ENCODE measurements at regions not wholly inside any gene's neighbourhood (a gene's known extent, or its start where the extent isn't known, plus 50 kb on each side); places are given as distances from the start of the nearest gene placed in this dataset.

DNA sequence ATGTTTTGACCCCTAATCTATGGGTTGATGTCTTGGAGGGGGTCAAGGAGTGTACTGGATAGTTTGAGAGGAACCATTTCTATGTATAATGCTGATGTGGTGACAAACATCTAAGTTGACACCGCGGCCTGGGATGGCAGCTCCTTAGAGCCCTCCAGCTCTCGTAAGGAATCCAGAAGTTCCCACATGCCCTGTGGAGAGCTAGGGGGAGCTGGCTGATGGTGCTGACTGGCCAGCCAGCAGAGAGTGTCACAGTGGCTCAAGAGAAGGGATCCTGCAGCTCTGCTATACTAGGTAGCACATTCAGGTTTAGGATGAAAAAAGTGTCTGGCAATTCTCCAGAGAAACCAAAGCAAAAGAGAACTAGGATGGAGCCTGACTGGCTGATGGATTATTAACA lies 842.2 kb upstream of the VRK2 start:
- Histone ChIP-seq H3K4me1 (no peaks in the 10 kb centered on the region), H3K27me3 (no peaks in the 10 kb centered on the region), H3K4me3 (no peak overlapping the region), H3K36me3 (no peaks in the 10 kb centered on the region), H3K9me3 (no peaks in the 10 kb centered on the region), H3K27ac (no peak overlapping the region)
- WGBS, 2 donors, result 63 to 80% methylated on average over 3 of the region's 3 CpGs
- intact Hi-C loops (cut with DNase I), result no loop called here
- DNase-seq, result no peak
- TF ChIP-seq POLR2A (IDR thresholded peaks at IDR 0.05), result no peak
- TF ChIP-seq, protein P1, sequence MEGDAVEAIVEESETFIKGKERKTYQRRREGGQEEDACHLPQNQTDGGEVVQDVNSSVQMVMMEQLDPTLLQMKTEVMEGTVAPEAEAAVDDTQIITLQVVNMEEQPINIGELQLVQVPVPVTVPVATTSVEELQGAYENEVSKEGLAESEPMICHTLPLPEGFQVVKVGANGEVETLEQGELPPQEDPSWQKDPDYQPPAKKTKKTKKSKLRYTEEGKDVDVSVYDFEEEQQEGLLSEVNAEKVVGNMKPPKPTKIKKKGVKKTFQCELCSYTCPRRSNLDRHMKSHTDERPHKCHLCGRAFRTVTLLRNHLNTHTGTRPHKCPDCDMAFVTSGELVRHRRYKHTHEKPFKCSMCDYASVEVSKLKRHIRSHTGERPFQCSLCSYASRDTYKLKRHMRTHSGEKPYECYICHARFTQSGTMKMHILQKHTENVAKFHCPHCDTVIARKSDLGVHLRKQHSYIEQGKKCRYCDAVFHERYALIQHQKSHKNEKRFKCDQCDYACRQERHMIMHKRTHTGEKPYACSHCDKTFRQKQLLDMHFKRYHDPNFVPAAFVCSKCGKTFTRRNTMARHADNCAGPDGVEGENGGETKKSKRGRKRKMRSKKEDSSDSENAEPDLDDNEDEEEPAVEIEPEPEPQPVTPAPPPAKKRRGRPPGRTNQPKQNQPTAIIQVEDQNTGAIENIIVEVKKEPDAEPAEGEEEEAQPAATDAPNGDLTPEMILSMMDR (IDR thresholded peaks at IDR 0.05), result no peak

DNA sequence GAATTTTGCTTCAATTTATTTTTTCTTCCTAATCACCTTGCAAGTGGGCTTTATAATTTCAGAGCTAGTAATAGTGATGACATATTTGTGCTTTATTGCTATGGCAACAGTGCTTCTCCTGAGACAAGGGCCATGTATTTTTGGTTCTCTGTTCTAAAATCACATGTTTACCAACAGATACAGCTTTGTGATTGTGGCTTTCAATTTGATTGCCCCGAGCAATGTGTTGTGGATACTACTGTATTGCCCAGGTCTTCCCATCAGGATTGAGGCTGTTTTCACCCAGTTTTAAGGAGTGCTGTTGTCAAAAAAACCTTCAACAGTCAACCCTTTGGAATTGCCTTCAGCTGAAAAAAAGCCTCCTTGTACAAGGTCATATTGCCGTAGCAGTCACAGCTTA lies 841.4 kb upstream of the VRK2 start:
- no peak for DNase-seq
- WGBS, 2 donors, result 79 to 100% methylated on average over 2 of the region's 2 CpGs
- intact Hi-C loops (cut with DNase I), result no loop called here

DNA sequence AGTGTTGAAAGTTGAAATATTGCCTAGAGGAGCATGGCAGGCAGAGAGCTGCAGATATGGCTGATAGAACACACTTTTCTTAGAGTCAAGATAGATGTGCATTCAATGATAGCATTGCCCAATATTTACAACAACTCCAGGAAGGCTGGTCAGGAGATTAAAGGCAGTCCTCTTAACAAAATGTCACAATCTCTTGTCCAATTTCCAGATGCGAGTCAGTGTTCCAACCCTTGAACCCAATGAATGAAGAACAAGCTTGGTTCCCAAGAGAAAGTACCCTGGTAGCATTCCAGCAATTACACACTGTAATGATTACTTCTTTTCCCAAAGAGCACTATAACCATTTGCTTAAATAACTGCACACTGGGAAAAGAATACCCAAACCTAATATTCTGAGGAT lies 839.4 kb upstream of the VRK2 start:
- intact Hi-C loops (cut with DNase I), result no loop called here
- Histone ChIP-seq H3K27ac (no peak overlapping the region), H3K4me1 (no peaks in the 10 kb centered on the region), H3K4me3 (no peak overlapping the region), H3K9me3 (no peaks in the 10 kb centered on the region), H3K36me3 (no peaks in the 10 kb centered on the region), H3K27me3 (no peaks in the 10 kb centered on the region)
- 68 to 70% methylated on average over 1 of the region's 1 CpG for WGBS, 2 donors
- TF ChIP-seq, protein P1 (IDR thresholded peaks at IDR 0.05), result no peak
- TF ChIP-seq POLR2A (IDR thresholded peaks at IDR 0.05), result no peak
- DNase-seq, result no peak

More for the DNA sequence above, 841.4 kb upstream of the VRK2 start:
- H3K9me3 ChIP-seq, result no peaks in the 10 kb centered on the region
- no peak overlapping the region for H3K27ac ChIP-seq
- H3K4me1 ChIP-seq, result no peaks in the 10 kb centered on the region
- TF ChIP-seq POLR2A (IDR thresholded peaks at IDR 0.05), result no peak
- TF ChIP-seq, protein P1 (IDR thresholded peaks at IDR 0.05), result no peak
- no peaks in the 10 kb centered on the region for H3K36me3 ChIP-seq
- no peaks in the 10 kb centered on the region for H3K27me3 ChIP-seq
- no peak overlapping the region for H3K4me3 ChIP-seq

DNA sequence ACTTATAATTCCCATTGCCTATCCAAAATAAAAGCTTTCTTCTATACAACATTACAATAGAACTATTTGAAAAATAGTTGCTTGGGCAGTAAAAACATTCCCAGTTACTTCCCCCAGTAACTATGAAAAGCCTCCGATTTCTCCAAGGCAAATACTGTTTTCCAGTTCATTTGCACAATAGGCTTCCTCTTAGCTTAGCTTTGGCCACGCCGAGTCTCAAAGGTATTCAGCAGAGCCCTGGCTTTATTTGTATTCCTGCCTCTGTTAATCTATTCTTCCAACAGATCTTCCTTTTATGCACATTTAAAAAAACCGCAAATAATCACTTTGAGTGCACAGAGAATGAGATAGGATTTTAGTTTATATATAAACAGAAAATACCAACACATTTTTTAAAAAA lies 836.8 kb upstream of the VRK2 start:
- Histone ChIP-seq H3K27me3 (no peaks in the 10 kb centered on the region), H3K9me3 (no peaks in the 10 kb centered on the region), H3K4me1 (no peaks in the 10 kb centered on the region), H3K4me3 (no peak overlapping the region), H3K36me3 (no peaks in the 10 kb centered on the region), H3K27ac (no peak overlapping the region)
- no peak for DNase-seq
- WGBS, 2 donors, result 46 to 63% methylated on average over 4 of the region's 4 CpGs
- intact Hi-C loops (cut with DNase I), result no loop called here
- TF ChIP-seq, protein P1 (IDR thresholded peaks at IDR 0.05), result no peak
- no peak for TF ChIP-seq POLR2A (IDR thresholded peaks at IDR 0.05)

DNA sequence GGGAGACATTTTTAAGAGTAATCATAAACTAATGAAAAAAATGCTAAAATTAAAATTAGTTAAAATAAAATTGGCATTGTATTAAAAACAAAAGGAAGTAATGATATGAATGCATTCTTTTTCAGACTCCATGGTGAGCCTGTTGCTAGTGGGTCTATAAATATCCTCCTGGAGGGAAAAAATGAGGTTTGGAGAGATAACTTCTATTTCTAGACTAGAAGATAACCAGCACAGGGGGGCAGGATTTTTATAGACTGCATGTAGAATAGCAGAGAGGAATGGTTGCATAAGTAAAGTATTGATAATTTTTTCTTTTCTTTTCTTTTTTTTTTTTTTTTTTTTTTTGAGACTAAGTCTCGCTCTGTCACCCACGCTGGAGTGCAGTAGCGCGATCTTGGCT lies 835.8 kb upstream of the VRK2 start:
- 81 to 85% methylated on average over 4 of the region's 4 CpGs for WGBS, 2 donors
- TF ChIP-seq POLR2A (IDR thresholded peaks at IDR 0.05), result no peak
- TF ChIP-seq, protein P1 (IDR thresholded peaks at IDR 0.05), result no peak
- H3K4me1 ChIP-seq, result no peaks in the 10 kb centered on the region
- DNase-seq, result no peak
- intact Hi-C loops (cut with DNase I), result no loop called here
- no peaks in the 10 kb centered on the region for H3K36me3 ChIP-seq
- H3K27ac ChIP-seq, result no peak overlapping the region
- no peaks in the 10 kb centered on the region for H3K27me3 ChIP-seq
- H3K4me3 ChIP-seq, result no peak overlapping the region
- H3K9me3 ChIP-seq, result no peaks in the 10 kb centered on the region

Measured in esophagus squamous epithelium (tissue), 5 donors.